ENCODE measurements at regions not wholly inside any gene's neighbourhood (a gene's known extent, or its start where the extent isn't known, plus 50 kb on each side); places are given as distances from the start of the nearest gene placed in this dataset.
A peak's percentile ranks its signal among the peaks of the same experiment; 100 is the strongest.

DNA sequence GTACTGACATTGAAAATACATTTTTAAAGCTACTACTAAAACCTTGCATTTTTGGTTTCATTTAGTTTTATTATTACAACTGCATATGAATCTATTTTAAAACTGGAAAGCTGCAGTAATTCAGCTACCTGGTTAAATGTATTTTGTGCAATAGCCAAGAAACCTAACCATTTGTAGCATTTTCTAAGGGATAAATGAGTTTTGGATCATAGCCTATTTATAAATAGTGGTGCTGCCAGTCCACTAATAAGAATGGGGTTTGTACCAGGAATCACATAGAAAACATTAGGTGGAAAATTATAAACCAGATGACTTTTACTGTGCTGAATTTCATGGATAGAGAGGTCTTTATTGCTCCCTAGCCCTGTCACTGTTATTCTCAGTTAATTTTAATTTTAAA, 454.7 kb downstream of the DIPK2A start:
- Mint-ChIP-seq H3K27me3 (no peaks in the 10 kb centered on the region), H3K9me3 (no peaks in the 10 kb centered on the region), H3K36me3 (ENCODE audit: low read depth) (no peaks in the 10 kb centered on the region), H3K4me1 (no peaks in the 10 kb centered on the region), H3K27ac (no peak overlapping the region), H3K4me3 (no peak overlapping the region)
- ChIA-PET CTCF (no interaction called here), POLR2A (no interaction called here)
- ATAC-seq (ENCODE audit: low read depth) (no peak), DNase-seq (no peak)
- TF ChIP-seq, protein P1, sequence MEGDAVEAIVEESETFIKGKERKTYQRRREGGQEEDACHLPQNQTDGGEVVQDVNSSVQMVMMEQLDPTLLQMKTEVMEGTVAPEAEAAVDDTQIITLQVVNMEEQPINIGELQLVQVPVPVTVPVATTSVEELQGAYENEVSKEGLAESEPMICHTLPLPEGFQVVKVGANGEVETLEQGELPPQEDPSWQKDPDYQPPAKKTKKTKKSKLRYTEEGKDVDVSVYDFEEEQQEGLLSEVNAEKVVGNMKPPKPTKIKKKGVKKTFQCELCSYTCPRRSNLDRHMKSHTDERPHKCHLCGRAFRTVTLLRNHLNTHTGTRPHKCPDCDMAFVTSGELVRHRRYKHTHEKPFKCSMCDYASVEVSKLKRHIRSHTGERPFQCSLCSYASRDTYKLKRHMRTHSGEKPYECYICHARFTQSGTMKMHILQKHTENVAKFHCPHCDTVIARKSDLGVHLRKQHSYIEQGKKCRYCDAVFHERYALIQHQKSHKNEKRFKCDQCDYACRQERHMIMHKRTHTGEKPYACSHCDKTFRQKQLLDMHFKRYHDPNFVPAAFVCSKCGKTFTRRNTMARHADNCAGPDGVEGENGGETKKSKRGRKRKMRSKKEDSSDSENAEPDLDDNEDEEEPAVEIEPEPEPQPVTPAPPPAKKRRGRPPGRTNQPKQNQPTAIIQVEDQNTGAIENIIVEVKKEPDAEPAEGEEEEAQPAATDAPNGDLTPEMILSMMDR (IDR thresholded peaks at IDR 0.05), result no peak
- intact Hi-C loops (cut with micrococcal nuclease), result loop anchor here (10.0 kb wide), 1 partner anchor 452 kb away; the partner anchor contains the start of gene DIPK2A

DNA sequence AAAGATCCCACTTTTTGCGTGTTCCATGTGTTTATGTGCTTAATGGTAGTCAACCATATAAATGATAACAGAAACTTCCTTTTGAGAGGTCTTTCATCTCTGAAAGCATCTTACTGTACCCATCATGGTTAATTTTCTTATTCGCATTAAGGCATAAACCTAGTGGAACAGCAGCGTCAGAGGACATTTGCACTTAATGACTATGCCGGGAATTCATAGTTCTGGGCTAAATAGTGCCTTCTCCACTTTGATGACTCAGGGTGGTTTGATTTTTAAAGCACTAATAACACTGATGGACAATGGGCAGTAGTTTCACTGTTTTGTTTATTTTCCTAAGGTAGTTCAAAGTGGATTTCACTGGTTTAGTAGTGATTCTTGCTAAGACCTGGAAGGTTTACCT, 455.3 kb downstream of the DIPK2A start:
- POLR2A ChIA-PET, result no interaction called here
- H3K4me1 Mint-ChIP-seq, result no peaks in the 10 kb centered on the region
- ATAC-seq (ENCODE audit: low read depth), result no peak

DNA sequence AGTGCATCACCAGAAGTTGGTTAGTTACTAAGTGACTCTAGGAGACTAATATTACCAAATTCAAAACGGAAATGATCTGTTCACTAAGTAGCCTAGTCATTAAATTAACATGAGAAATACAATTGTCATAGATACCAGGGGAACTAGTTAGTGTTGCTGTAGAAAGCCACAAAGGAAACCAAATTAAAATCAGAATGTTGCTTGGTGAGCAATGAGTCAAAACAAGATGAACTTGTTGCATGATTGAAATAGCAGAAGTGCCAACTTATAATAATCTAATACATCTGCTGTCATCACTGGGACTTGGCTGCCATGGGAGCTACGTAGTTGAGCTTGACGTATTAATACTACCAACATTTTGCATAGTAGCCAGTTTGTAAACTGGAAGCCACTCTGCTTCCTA, 458.1 kb downstream of the DIPK2A start:
- CTCF ChIA-PET, result no interaction called here
- POLR2A ChIA-PET, result no interaction called here
- ATAC-seq (ENCODE audit: low read depth) (peak; percentile 14), DNase-seq (no peak)
- TF ChIP-seq, protein P1 (IDR thresholded peaks at IDR 0.05), result no peak
- no peaks in the 10 kb centered on the region for H3K27me3 Mint-ChIP-seq
- H3K4me1 Mint-ChIP-seq, result no peaks in the 10 kb centered on the region
- H3K9me3 Mint-ChIP-seq, result peaks cover 2% of the 10 kb centered on the region
- no peak overlapping the region for H3K27ac Mint-ChIP-seq
- intact Hi-C loops (cut with micrococcal nuclease), result loop anchor here (10.0 kb wide), 1 partner anchor 455 kb away; the partner anchor contains the start of gene DIPK2A
- H3K36me3 Mint-ChIP-seq (ENCODE audit: low read depth), result no peaks in the 10 kb centered on the region
- no peak overlapping the region for H3K4me3 Mint-ChIP-seq

More for the DNA sequence above, 455.3 kb downstream of the DIPK2A start:
- no peaks in the 10 kb centered on the region for H3K27me3 Mint-ChIP-seq
- no peak overlapping the region for H3K27ac Mint-ChIP-seq
- no peaks in the 10 kb centered on the region for H3K9me3 Mint-ChIP-seq
- CTCF ChIA-PET, result no interaction called here
- no peak for DNase-seq
- intact Hi-C loops (cut with micrococcal nuclease), result loop anchor here (10.0 kb wide), 1 partner anchor 452 kb away; the partner anchor contains the start of gene DIPK2A
- TF ChIP-seq, protein P1 (IDR thresholded peaks at IDR 0.05), result no peak
- H3K36me3 Mint-ChIP-seq (ENCODE audit: low read depth), result no peaks in the 10 kb centered on the region
- no peak overlapping the region for H3K4me3 Mint-ChIP-seq

DNA sequence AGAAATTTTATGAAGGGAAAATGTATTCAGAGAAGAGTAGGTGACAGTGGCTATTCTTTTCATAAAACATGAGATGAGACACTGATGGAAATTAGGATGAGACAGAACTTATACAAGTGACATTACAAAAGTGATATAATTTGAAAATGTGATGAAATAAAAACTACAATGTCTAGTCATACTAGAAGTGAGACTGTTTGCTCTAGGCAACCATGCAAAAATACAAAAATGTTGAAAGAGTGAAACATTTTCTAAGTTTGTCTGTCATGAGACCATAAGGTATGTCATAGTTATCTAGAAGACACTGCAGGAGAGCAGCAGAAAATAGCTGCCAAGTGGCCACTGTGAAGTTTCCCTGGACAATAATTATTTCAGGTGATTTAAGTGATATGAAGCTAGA, 459.5 kb downstream of the DIPK2A start:
- ATAC-seq (ENCODE audit: low read depth) (no peak), DNase-seq (no peak)
- CTCF ChIA-PET, result no interaction called here
- H3K9me3 Mint-ChIP-seq, result peaks cover 2% of the 10 kb centered on the region
- POLR2A ChIA-PET, result no interaction called here
- TF ChIP-seq, protein P1 (IDR thresholded peaks at IDR 0.05), result no peak
- no peak overlapping the region for H3K27ac Mint-ChIP-seq
- H3K36me3 Mint-ChIP-seq (ENCODE audit: low read depth), result no peaks in the 10 kb centered on the region
- H3K27me3 Mint-ChIP-seq, result no peaks in the 10 kb centered on the region
- H3K4me1 Mint-ChIP-seq, result no peaks in the 10 kb centered on the region
- intact Hi-C loops (cut with micrococcal nuclease), result no loop called here
- no peak overlapping the region for H3K4me3 Mint-ChIP-seq

DNA sequence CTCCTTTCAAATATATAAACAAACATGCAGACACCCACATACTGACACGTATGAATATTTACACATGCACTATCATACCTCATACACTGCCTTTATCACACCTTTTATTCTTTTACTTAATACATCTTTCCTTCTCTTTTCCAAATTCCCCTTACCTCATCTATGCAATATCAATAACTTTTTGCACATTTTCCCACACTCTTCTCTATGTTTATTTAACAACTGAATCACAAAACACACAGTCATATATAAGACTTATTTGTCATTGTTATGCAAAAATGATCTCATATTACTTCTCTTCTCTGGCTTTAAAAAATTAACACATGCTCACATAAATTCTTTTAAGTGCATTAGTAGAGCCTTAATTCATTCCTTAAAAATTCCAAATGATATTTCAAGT, 461.4 kb downstream of the DIPK2A start:
- ATAC-seq (ENCODE audit: low read depth) (no peak), DNase-seq (no peak)
- POLR2A ChIA-PET, result no interaction called here
- no peak overlapping the region for H3K27ac Mint-ChIP-seq
- no peaks in the 10 kb centered on the region for H3K4me1 Mint-ChIP-seq
- TF ChIP-seq, protein P1 (IDR thresholded peaks at IDR 0.05), result no peak
- H3K4me3 Mint-ChIP-seq, result no peak overlapping the region
- no peaks in the 10 kb centered on the region for H3K27me3 Mint-ChIP-seq
- H3K9me3 Mint-ChIP-seq, result peaks cover 2% of the 10 kb centered on the region
- intact Hi-C loops (cut with micrococcal nuclease), result no loop called here
- H3K36me3 Mint-ChIP-seq (ENCODE audit: low read depth), result no peaks in the 10 kb centered on the region
- CTCF ChIA-PET, result no interaction called here

Data from activated B cell treated with CpG ODN at 0.5 μM for 24 hours (primary cell).